ENCODE measurements at regions not wholly inside any gene's neighbourhood (a gene's known extent, or its start where the extent isn't known, plus 50 kb on each side); places are given as distances from the start of the nearest gene placed in this dataset.
A peak's percentile ranks its signal among the peaks of the same experiment; 100 is the strongest.

DNA sequence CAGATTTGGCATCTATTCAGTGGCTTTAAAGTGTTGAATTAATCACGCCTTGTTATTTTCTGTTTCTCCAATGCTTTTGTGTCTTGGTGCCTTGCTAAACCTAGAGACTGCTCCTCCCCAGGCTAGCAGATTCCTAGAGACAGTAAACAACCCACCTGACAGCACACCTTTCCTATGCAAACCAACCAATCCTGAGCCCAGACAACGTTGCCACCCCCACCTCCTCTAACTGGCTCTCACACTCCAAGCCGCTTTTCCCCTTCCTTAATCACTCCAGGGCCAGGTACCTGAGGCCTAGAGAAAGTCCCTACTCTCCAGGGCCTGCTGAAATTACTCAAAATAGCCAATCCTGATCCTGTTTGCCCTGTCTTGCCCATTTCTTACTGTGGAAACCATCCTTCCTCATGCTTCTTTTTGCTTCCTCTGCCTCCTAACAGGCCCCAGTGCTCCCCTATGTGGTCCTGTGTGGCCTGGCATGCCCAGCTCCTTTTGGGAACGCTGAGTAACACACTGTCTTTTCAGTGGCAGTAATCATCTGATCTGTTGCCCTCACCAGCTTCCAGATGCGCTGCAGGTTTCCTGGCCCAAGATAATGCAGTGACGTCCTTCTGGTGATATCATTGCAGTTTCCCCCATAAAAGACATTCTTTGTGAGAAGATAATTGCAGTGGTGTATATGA, 53.4 kb downstream of the GAS1 start:
- no peak for DNase-seq

DNA sequence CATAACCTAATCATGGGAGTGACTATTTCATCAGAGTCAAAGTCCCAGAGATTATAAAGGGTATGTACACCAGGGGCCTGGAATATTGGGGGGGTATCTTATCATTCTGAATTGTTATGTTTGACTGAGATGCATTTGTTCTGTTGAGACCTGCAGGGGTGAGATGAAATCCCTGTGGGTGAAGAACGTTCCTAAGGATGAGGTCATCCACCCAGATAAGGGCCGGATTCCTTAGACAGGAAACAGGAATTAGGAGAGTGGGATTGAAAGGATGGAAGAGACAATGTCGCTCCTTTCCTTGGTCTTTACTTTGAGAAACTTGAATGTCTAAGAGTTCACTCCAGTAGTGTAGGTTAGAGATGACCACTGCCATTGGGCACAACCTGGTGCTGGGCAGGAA, 54.7 kb downstream of the GAS1 start:
- peak; percentile 25 for DNase-seq

DNA sequence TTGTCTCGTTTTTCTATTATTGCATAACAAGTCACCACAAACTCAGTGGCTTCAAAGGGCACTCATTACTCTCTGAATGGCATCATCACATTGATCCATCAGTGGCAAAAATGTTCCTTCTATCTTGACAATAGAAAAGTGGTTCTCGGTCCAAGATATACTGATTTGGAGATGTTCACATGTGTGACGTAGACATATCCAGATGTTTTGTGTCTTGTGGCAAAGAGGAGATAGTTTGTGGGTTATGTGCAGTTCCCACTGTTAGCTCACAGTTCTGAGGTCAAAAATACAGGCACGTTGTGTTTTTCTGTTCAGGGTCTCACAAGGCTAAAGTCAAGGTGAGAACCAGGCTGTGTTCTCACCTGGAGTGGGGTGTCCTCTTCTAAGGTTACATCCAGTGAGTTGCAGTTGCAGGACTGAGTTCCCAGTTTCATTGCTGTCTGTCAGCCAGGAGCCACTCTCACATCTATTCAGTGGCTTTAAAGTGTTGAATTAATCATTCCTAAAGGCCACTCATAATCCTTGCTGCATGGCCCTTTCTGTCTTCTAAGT, 55.3 kb downstream of the GAS1 start:
- no peak for DNase-seq

DNA sequence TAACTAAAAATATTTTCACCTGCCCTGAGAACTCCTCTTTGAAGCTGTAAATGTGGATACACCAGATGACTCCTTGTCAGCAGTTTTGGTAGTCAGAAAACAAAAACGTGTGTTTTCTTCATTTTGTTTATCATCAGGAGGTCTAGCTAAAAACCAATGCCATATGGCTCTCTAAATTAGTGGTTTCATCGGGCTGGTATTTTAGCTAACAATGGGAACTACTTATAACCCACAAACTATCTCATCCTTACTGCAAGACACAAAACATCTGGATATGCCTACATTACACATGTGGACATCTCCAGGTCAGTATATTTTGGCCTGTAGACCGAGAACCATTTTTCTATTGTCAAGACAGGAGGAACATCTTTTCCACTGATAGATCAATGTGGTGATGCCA, 56.2 kb downstream of the GAS1 start:
- no peak for DNase-seq

DNA sequence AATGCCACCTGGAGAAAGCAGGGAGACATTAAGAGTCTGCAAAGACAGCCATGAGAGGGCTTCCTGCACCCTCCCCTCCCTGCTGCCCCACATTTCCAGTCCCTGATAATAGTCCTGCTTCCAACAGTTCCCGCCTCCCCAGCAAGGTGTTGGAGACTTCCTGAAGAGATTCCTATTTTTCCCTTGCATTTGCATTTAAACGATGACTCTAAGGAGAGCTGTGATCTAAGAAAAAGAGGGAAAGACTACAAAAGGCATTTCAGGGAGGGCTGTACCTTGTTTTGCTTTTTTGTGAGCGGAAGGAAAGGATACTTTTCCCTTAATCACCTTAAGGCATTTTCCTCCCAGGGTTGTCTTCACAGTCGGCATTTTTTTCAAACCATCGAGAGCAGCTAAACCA, 62.1 kb downstream of the GAS1 start:
- no peak for DNase-seq

DNA sequence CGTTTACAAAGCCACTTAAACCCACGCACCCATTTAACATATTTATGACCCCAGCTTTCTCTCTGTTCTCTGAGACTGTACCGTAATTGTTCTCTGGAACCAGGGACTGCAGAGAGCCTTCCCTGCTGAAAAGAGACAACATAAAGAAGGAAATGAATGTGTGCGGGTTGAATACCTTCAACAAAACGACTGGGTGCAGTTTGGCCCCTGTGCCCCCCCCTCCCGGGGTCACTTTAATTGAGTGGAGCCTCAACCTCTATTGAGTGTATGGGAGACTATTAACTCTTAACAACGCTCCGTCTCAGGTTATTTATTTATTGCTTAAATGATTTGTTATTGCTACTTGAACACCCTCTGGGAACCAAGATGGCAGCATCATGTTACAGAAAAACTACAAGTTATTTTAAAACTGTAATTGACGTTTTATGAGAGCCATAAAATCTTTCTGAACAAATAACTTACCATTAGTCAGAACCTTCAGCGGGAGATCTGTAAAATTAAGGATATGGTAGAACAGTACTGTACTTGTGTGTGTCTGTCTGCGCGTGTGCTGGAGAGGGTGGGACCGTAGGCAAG, 70.6 kb downstream of the GAS1 start:
- DNase-seq, result no peak

GRCh38 chr9:86868616-86869015, 78.7 kb downstream of the GAS1 start:
- no peak for DNase-seq

DNA sequence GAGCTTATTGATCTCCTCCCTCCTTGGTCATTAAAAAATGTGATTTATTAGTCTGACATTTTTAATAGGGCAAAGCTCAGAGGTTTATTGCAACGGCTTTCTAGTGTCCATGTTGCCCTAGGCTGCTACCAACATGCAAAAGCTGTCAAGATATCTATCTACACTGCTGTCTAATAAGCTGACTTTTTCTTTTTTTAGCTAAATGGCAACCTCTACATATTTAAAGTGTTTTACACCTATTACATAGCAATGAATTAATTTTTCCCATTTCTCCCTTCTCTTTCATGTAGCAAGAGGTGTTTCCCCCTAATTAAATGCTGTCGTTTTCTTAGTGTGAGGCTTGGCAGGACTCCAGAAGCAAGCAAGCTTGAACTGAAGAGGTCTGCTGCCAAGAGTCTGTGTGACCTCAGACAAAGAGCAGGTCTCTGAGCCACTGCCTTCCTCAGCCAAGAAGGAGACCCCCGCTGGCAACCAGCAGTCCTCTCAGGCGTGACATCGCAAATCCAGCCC, 79.4 kb downstream of the GAS1 start:
- no peak for DNase-seq

DNA sequence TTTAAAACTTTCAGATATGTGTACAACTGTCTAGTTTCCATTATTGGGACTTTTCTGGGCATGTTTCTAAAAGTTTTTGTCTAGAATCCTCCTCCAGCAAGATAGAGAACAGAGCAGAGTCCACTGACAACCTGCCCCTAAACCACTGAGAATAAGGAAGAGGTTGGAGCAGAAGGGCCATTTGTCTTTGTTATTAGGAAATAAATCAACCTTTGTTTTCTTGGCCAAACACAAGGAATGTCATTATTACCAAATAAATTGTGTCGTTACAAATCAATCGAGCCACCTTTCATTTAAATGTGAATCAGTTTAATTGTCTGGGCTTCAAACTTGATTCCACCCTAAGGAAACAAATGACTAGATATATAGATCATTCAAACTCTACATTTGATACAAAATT, 81.4 kb downstream of the GAS1 start:
- no peak for DNase-seq

GRCh38 chr9:86860006-86860405, 87.3 kb downstream of the GAS1 start:
- no peak for DNase-seq

DNA sequence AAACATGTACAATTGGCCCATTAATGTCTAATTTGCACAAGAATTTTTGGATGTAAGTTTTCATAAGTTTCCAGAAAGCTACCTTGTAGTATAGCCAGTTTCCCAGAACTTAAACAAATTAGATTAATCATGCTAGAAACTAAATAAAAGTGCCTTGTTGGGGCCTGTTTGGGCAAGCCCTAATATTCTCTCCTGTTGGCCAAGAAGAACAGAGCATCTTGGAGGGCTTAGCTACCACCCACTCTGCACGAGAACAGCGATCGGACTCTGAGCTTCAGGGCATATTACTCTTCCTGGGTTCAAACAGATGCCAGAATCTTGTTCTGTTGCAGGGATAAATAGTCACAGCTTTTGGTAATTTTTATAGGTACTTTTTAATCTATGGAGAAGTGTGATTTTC, 88.2 kb downstream of the GAS1 start:
- DNase-seq, result no peak

- no peak for DNase-seq
Observed at GRCh38 chr9:86858009-86858408, 89.3 kb downstream of the GAS1 start.

DNA sequence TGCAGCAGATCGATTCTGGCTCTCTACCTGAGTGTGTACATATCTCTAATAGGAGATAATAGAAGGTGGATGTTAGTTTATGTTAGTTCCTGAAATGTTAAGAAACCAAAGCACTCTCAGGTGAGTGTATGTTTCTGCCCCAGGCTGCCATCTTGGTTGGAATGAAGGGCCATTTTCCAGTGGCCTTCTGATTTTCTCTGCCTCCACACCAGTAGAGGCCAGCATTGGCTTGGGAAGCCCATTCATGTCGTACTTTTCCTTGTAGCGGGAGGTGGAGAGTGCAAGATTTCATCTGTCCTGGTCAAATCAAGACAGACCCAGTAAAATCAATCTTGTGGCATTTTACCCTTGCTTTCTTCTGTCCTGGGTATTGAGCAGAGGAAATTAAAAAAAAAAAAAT, 91.0 kb downstream of the GAS1 start:
- no peak for DNase-seq

GRCh38 chr9:86854898-86855523, 92.3 kb downstream of the GAS1 start:
- DNase-seq, result peak; percentile 93

GRCh38 chr9:86846656-86847055, 100.7 kb downstream of the GAS1 start:
- DNase-seq, result peak; percentile 46

GRCh38 chr9:86843206-86843605, 104.1 kb downstream of the GAS1 start:
- no peak for DNase-seq

GRCh38 chr9:86842573-86842972, 104.7 kb downstream of the GAS1 start:
- DNase-seq, result no peak

DNA sequence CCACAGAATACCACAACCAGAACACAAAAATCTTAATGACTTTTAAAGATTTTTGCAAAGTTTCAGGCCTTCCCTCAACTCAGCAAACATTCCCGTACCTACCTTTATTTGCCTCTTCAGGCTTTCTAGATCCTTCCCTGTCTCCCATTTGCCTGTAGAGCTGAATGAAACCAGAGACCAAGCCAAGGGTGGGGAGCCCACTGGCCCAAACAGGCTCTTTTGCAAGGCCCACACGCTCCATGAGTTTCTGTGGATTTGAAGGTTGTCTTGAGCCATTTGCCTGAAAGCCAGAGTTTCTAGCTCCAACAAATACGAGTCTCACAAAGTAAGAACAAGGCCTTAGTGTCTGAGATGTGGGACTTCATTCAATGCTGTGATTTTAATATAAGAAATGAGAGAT, 107.8 kb downstream of the GAS1 start:
- no peak for DNase-seq

DNA sequence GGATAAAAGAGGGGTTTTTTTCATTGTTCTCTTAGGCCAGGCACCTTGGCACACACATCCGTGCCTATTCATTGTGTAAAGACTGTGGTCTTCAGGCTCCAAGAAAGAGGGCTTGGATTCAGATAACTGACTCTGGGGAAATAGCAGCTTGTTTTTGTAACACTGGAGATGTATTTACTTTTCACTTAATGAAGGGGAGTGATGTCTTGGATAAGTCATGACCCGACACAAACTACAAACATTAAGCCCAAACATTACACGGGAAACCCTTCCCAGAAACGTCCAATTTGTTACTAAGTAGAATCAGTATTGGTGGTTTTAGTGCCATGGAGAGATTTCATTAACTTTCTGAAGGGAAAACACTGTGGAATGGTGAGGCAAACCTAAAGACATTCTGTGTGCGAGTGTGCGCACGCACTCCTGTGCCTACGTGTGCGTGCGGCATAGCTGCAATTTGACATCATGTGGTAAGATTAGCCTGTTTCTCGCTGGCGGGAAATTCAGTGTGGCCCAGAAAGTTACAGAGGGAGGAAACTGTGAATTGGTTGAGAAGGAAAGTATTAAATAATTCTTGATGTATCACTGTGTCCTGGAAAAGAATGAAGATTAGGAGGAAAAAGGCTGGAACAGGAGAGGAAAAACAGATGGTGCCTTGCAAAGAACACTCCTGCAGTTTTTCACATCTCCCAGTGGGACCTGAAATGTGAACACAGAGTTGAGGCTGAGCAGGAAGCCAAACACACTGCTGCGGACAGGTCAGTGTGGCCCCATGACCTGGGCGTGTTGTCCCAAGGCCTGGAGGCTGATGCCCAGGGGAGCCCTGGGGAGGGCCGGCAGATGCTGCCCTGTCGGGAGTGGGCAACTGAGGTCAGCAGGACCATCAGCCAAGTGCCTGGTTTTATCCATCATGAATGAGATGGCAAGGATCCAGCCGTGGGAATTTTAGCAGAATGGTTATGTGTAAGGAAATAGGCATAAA, 108.5 kb downstream of the GAS1 start:
- DNase-seq, result no peak

GRCh38 chr9:86837345-86837744, 110.0 kb downstream of the GAS1 start:
- DNase-seq, result no peak

DNA sequence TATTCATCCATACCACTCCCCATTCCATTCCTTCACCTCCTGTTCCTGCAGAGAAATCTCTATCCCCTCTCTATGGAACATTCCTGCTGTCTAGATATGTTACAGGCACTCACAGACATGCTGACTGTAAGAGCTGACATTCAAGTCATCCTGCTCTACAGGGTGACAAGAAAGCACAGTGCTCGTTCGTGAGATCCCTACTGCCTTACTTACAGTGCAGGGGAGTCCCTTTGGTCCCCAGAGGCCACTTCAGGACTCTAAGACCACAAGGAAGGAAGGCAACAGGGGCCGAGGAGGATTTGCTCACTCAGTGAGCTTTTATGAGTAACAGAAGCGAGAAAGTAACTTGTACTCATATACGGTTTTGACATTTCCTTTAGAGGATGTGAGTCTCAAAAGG, 110.5 kb downstream of the GAS1 start:
- no peak for DNase-seq

- no peak for DNase-seq
Observed at GRCh38 chr9:86836266-86836665, 111.0 kb downstream of the GAS1 start.

DNA sequence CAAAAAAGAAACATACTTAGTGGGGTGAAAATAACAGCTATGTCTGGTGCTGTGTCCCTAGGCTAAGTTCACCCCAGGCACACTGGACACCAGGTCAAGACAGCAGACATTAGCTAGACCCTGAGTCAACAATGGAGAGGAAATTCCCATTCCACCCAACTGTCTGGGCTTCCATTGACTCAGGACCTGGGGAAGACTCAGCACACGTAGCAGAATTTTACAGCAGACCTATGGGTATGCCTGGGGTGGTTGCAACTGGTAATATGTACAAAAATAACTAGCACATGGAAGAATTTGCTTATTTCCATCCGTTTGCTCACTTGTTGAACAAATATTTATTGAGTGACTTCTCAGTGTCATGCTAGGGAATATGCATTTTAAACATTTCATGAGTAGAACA, 117.0 kb downstream of the GAS1 start:
- DNase-seq, result no peak
